HepG2 (cell line): ENCODE measurements at regions not wholly inside any gene's neighbourhood (a gene's known extent, or its start where the extent isn't known, plus 50 kb on each side); places are given as distances from the start of the nearest gene placed in this dataset.

ENCODE experiments used
- ATAC-seq: fragments of 200-7000 bp; cut with Tn5 transposase; 3 replicates; pipeline ENCODE4 v1.9.1; 2020; ENCODE audit warnings: mild to moderate bottlenecking, moderate library complexity
- BruUV-seq: library from RNA; stranded (reverse); fragments of 400-500 nt; replicated peaks from 2 replicates; lab custom pipeline; 2021; lab: Mats Ljungman, UMichigan
- CTCF ChIA-PET: fragments of 300-600 bp; formaldehyde crosslinking; extraction: SDS; loops from one replicate; lab custom pipeline; 2021; ENCODE audit warnings: low total read pairs, inconsistent platforms, low intra/inter-chr PET ratio; lab: Yijun Ruan, JAX
- POLR2A ChIA-PET: fragments of 350-600 bp; sonication (Branson Sonifier 250); formaldehyde crosslinking; loops from one replicate; lab custom pipeline; 2020; ENCODE audit warnings: antibody characterized with exemption, inconsistent platforms; lab: Yijun Ruan, JAX
- DNase-seq: peaks from one replicate; pipeline ENCODE4 v3.0.0-alpha.2; 2015; ENCODE audit warnings: low spot score
- FAIRE-seq: peaks from 3 replicates; lab custom pipeline; 2011; peaks lifted over from hg19 to GRCh38; lab: Jason Lieb, UNC
- H2AFZ ChIP-seq: one replicate; pipeline ENCODE4 v1.6.1; 2011; ENCODE audit warnings: low read length, inconsistent platforms
- H3K27ac ChIP-seq: fragments of 300-600 bp; 3 replicates; pipeline ENCODE4 v1.8.0; 2011; ENCODE audit warnings: mixed run types, mild to moderate bottlenecking, mixed read lengths, low read length, inconsistent platforms; ENCODE audit not compliant: insufficient read depth; ENCODE audit errors: extremely low read length
- H3K27me3 ChIP-seq, 2 experiments: fragments of 200-600 bp in 1 of 2; 2 replicates in 1 of 2; 3 replicates in 1 of 2; pipeline versions ENCODE4 v1.6.0 to v1.8.0; 2011; ENCODE audit warnings: low read length in 2 of 2, mild to moderate bottlenecking in 2 of 2, moderate library complexity in 2 of 2, inconsistent platforms in 1 of 2; ENCODE audit not compliant: insufficient read depth in 2 of 2, control insufficient read depth in 1 of 2
- H3K36me3 ChIP-seq, 2 experiments: fragments of 200-600 bp in 1 of 2; replicated peaks in 1 of 2; 2 replicates in 1 of 2; 3 replicates in 1 of 2; pipeline versions ENCODE4 v1.5.1 to v1.8.0; 2011; ENCODE audit warnings: low read length in 2 of 2, inconsistent platforms in 1 of 2; ENCODE audit not compliant: insufficient read depth in 2 of 2, control insufficient read depth in 1 of 2
- H3K4me1 ChIP-seq: 2 replicates; pipeline ENCODE4 v1.5.1; 2012; ENCODE audit warnings: low read length, inconsistent platforms; ENCODE audit not compliant: insufficient read depth
- H3K4me2 ChIP-seq: 2 replicates; pipeline ENCODE4 v1.6.0; 2011; ENCODE audit warnings: low read depth, low read length, inconsistent platforms
- H3K4me3 ChIP-seq, 3 experiments: fragments of 200-600 bp in 1 of 3; sonication (generic), shearing (Covaris generic) in 1 of 3; replicated peaks in 1 of 3; 2 replicates each; pipeline ENCODE4 v1.5.1; 2011 to 2016; ENCODE audit warnings: low read length in 3 of 3, inconsistent platforms in 2 of 3, low read depth in 2 of 3, mild to moderate bottlenecking in 2 of 3, control low read depth in 1 of 3, mixed read lengths in 1 of 3; ENCODE audit not compliant: insufficient read depth in 1 of 3
- H3K79me2 ChIP-seq: one replicate; pipeline ENCODE4 v1.6.1; 2011; ENCODE audit warnings: low read length, inconsistent platforms; ENCODE audit not compliant: insufficient read depth
- H3K9ac ChIP-seq: 2 replicates; pipeline ENCODE4 v1.6.0; 2011; ENCODE audit warnings: mild to moderate bottlenecking, low read depth, low read length, inconsistent platforms; ENCODE audit not compliant: insufficient read depth
- H3K9me3 ChIP-seq: 2 replicates; pipeline ENCODE4 v1.5.1; 2012; ENCODE audit warnings: mild to moderate bottlenecking, low read length
- H4K20me1 ChIP-seq: 2 replicates; pipeline ENCODE4 v1.6.0; 2011; ENCODE audit warnings: inconsistent platforms, mild to moderate bottlenecking, low read length, moderate library complexity; ENCODE audit not compliant: insufficient read depth
- ATAD3A ChIP-seq: sonication (generic); formaldehyde crosslinking; IDR thresholded peaks from 2 replicates; pipeline ENCODE4 v1.4.0; 2020; ENCODE audit warnings: missing genetic modification reagents
- CC2D1A ChIP-seq: sonication (generic); formaldehyde crosslinking; IDR thresholded peaks from 2 replicates; pipeline ENCODE4 v1.8.1; 2023; ENCODE audit warnings: mild to moderate bottlenecking, missing genetic modification reagents
- HNRNPLL ChIP-seq: fragments of 200-400 bp; formaldehyde crosslinking; IDR thresholded peaks from 2 replicates; pipeline ENCODE4 v1.6.1; 2017; ENCODE audit warnings: mild to moderate bottlenecking, low read depth, low read length; ENCODE audit not compliant: poor library complexity, severe bottlenecking
- KLF16 ChIP-seq, 2 experiments: sonication (generic) in 1 of 2; formaldehyde crosslinking in 1 of 2; IDR thresholded peaks; 2 replicates each; pipeline versions ENCODE4 v1.6.1 to v1.8.0; 2016 to 2023; ENCODE audit warnings: missing genetic modification reagents in 2 of 2, missing compliant biosample characterization in 1 of 2
- MED13 ChIP-seq: sonication (generic); formaldehyde crosslinking; IDR thresholded peaks from 2 replicates; pipeline ENCODE4 v1.5.0; 2020; ENCODE audit warnings: missing genetic modification reagents
- MTA3 ChIP-seq: sonication (generic); formaldehyde crosslinking; IDR thresholded peaks from 2 replicates; pipeline ENCODE4 v1.4.0; 2020; ENCODE audit warnings: missing genetic modification reagents
- RFX3 ChIP-seq: IDR thresholded peaks from 2 replicates; pipeline ENCODE4 v1.6.1; 2016; ENCODE audit warnings: missing biosample characterization, missing genetic modification reagents
- SIN3B ChIP-seq: fragments of 150-350 bp; IDR thresholded peaks from 2 replicates; pipeline ENCODE4 v1.6.1; 2014; ENCODE audit warnings: low read length
- SMAD9 ChIP-seq: sonication (generic); formaldehyde crosslinking; IDR thresholded peaks from 2 replicates; pipeline ENCODE4 v1.5.1; 2020; ENCODE audit warnings: mild to moderate bottlenecking, missing genetic modification reagents
- ZNF577 ChIP-seq: sonication (generic); formaldehyde crosslinking; IDR thresholded peaks from 2 replicates; pipeline ENCODE4 v1.4.0; 2020; ENCODE audit warnings: mild to moderate bottlenecking, low read depth, missing genetic modification reagents, borderline replicate concordance
- ZNF629 ChIP-seq: sonication (generic); formaldehyde crosslinking; conservative IDR thresholded peaks from 2 replicates; pipeline ENCODE4 v1.5.0; 2020; ENCODE audit warnings: missing genetic modification reagents
- ZNF766 ChIP-seq: sonication (generic); formaldehyde crosslinking; IDR thresholded peaks from 2 replicates; pipeline ENCODE4 v1.5.0; 2020; ENCODE audit warnings: missing genetic modification reagents, borderline replicate concordance
- ZNF780A ChIP-seq: sonication (generic); formaldehyde crosslinking; IDR thresholded peaks from 2 replicates; pipeline ENCODE4 v1.8.0; 2022; ENCODE audit warnings: mild to moderate bottlenecking, missing genetic modification reagents, moderate library complexity
- WGBS: methylation state at CpG from one replicate; pipeline ENCODE4 v1.1.6; 2017; ENCODE audit warnings: low lambda C conversion rate; 5-methylcytosine and 5-hydroxymethylcytosine counted together
- in situ Hi-C: cut with HindIII; loops from 2 replicates; pipeline ENCODE4 v1.10.0; 2017; ENCODE audit warnings: low pct_unique_long_range_greater_than_20kb; ENCODE audit not compliant: extremely low pct_ligation_motif_present
- intact Hi-C: fragments of 100-400 bp; cut with micrococcal nuclease; formaldehyde crosslinking; loops from one replicate; pipeline ENCODE4 v1.10.0; 2022; ENCODE audit not compliant: unreplicated experiment
- TF ChIP-seq, protein P1 (sequence below): sonication (generic); formaldehyde crosslinking; IDR thresholded peaks from 2 replicates; pipeline ENCODE4 v1.4.0; 2020; ENCODE audit warnings: missing genetic modification reagents
- TF ChIP-seq, protein P2 (sequence below): IDR thresholded peaks from 2 replicates; pipeline ENCODE4 v1.6.1; 2018; ENCODE audit warnings: missing genetic modification reagents
- TF ChIP-seq, protein P3 (sequence below): sonication (generic); formaldehyde crosslinking; IDR thresholded peaks from 2 replicates; pipeline ENCODE4 v1.5.0; 2020; ENCODE audit warnings: mild to moderate bottlenecking, missing genetic modification reagents
- TF ChIP-seq, protein P4 (sequence below): sonication (generic); formaldehyde crosslinking; IDR thresholded peaks from 2 replicates; pipeline ENCODE4 v1.5.0; 2020; ENCODE audit warnings: missing genetic modification reagents
- TF ChIP-seq, protein P5 (sequence below): sonication (generic); formaldehyde crosslinking; IDR thresholded peaks from 2 replicates; pipeline ENCODE4 v1.5.0; 2020; ENCODE audit warnings: missing genetic modification reagents, mild to moderate bottlenecking, borderline replicate concordance

DNA sequence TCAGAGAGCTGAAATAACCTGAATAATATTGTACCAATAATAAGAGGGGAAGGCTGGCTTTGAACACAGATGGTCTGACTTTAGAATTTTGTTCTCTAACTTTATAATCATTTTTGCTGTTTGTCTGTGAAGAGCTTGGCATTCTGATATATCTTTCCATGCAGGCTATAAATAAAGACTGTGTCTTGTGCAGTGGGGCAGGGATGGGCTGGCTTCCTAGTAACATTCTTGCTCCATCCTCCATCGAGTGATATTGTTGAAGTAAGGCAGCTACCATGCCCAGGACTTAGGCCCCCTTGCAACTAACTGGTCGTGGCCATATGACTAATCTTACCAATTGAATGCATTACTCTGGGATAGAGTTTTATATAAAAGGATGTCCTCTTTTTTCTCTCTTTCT, 234.7 kb upstream of the IRX3 start:
- H2AFZ ChIP-seq, result no peak overlapping the region
- intact Hi-C loops (no loop called here), in situ Hi-C loops (no loop called here)
- no peak overlapping the region for H3K9ac ChIP-seq
- no peaks in the 10 kb centered on the region for H4K20me1 ChIP-seq
- FAIRE-seq, result no peak
- H3K36me3 ChIP-seq, result no peaks in the 10 kb centered on the region
- no peak overlapping the region for H3K4me3 ChIP-seq
- no peaks in the 10 kb centered on the region for H3K4me1 ChIP-seq
- no peaks in the 10 kb centered on the region for H3K27me3 ChIP-seq
- no peak overlapping the region for H3K4me2 ChIP-seq
- no peak for ATAC-seq
- POLR2A ChIA-PET, result no interaction called here
- no peaks in the 10 kb centered on the region for H3K79me2 ChIP-seq
- no peak for DNase-seq
- H3K9me3 ChIP-seq, result peaks cover 13% of the 10 kb centered on the region
- no peak overlapping the region for H3K27ac ChIP-seq
- WGBS, result 0% methylated on average over 2 of the region's 2 CpGs
- CTCF ChIA-PET, result no interaction called here
- no TSS peak for BruUV-seq
- TF ChIP-seq, protein P1, sequence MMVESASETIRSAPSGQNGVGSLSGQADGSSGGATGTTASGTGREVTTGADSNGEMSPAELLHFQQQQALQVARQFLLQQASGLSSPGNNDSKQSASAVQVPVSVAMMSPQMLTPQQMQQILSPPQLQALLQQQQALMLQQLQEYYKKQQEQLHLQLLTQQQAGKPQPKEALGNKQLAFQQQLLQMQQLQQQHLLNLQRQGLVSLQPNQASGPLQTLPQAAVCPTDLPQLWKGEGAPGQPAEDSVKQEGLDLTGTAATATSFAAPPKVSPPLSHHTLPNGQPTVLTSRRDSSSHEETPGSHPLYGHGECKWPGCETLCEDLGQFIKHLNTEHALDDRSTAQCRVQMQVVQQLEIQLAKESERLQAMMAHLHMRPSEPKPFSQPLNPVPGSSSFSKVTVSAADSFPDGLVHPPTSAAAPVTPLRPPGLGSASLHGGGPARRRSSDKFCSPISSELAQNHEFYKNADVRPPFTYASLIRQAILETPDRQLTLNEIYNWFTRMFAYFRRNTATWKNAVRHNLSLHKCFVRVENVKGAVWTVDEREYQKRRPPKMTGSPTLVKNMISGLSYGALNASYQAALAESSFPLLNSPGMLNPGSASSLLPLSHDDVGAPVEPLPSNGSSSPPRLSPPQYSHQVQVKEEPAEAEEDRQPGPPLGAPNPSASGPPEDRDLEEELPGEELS (CRISPR knock-in tag), result no peak
- no peak for TF ChIP-seq ZNF766 (CRISPR knock-in tag)
- TF ChIP-seq, protein P2, sequence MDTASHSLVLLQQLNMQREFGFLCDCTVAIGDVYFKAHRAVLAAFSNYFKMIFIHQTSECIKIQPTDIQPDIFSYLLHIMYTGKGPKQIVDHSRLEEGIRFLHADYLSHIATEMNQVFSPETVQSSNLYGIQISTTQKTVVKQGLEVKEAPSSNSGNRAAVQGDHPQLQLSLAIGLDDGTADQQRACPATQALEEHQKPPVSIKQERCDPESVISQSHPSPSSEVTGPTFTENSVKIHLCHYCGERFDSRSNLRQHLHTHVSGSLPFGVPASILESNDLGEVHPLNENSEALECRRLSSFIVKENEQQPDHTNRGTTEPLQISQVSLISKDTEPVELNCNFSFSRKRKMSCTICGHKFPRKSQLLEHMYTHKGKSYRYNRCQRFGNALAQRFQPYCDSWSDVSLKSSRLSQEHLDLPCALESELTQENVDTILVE (CRISPR knock-in tag), result no peak
- no peak for TF ChIP-seq ATAD3A (CRISPR knock-in tag)
- TF ChIP-seq MTA3, result no peak
- no peak for TF ChIP-seq RFX3 (CRISPR knock-in tag)
- TF ChIP-seq SMAD9, result no peak
- no peak for TF ChIP-seq HNRNPLL
- TF ChIP-seq MED13 (CRISPR knock-in tag), result no peak
- TF ChIP-seq, protein P3, sequence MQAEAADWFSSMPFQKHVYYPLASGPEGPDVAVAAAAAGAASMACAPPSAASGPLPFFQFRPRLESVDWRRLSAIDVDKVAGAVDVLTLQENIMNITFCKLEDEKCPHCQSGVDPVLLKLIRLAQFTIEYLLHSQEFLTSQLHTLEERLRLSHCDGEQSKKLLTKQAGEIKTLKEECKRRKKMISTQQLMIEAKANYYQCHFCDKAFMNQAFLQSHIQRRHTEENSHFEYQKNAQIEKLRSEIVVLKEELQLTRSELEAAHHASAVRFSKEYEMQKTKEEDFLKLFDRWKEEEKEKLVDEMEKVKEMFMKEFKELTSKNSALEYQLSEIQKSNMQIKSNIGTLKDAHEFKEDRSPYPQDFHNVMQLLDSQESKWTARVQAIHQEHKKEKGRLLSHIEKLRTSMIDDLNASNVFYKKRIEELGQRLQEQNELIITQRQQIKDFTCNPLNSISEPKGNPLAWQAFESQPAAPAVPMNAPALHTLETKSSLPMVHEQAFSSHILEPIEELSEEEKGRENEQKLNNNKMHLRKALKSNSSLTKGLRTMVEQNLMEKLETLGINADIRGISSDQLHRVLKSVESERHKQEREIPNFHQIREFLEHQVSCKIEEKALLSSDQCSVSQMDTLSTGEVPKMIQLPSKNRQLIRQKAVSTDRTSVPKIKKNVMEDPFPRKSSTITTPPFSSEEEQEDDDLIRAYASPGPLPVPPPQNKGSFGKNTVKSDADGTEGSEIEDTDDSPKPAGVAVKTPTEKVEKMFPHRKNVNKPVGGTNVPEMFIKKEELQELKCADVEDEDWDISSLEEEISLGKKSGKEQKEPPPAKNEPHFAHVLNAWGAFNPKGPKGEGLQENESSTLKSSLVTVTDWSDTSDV, result no peak
- TF ChIP-seq ZNF780A (CRISPR knock-in tag), result no peak
- TF ChIP-seq, protein P4, sequence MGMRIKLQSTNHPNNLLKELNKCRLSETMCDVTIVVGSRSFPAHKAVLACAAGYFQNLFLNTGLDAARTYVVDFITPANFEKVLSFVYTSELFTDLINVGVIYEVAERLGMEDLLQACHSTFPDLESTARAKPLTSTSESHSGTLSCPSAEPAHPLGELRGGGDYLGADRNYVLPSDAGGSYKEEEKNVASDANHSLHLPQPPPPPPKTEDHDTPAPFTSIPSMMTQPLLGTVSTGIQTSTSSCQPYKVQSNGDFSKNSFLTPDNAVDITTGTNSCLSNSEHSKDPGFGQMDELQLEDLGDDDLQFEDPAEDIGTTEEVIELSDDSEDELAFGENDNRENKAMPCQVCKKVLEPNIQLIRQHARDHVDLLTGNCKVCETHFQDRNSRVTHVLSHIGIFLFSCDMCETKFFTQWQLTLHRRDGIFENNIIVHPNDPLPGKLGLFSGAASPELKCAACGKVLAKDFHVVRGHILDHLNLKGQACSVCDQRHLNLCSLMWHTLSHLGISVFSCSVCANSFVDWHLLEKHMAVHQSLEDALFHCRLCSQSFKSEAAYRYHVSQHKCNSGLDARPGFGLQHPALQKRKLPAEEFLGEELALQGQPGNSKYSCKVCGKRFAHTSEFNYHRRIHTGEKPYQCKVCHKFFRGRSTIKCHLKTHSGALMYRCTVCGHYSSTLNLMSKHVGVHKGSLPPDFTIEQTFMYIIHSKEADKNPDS, result no peak
- no peak for TF ChIP-seq SIN3B
- TF ChIP-seq, protein P5, sequence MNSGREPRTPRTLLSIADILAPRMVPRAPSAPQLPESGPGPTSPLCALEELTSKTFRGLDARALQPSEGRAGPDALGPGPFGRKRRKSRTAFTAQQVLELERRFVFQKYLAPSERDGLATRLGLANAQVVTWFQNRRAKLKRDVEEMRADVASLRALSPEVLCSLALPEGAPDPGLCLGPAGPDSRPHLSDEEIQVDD (CRISPR knock-in tag), result no peak
- TF ChIP-seq KLF16 (CRISPR knock-in tag; IDR thresholded peaks at IDR 0.05), result no peak
- TF ChIP-seq ZNF629 (CRISPR knock-in tag), result no peak
- TF ChIP-seq ZNF577 (CRISPR knock-in tag), result no peak
- TF ChIP-seq CC2D1A, result no peak
